GM19455 (cell line): ENCODE measurements at regions not wholly inside any gene's neighbourhood (a gene's known extent, or its start where the extent isn't known, plus 50 kb on each side); places are given as distances from the start of the nearest gene placed in this dataset.

ENCODE experiments used
- ATAC-seq: cut with Tn5 transposase; IDR thresholded peaks from one replicate; pipeline ENCODE4 v1.9.1; 2021; ENCODE audit not compliant: unreplicated experiment

- ATAC-seq, result no peak
Measured at GRCh38 chr2:180115269-180115668, 108.2 kb upstream of the CWC22 start.

- no peak for ATAC-seq
Measured at GRCh38 chr2:180111901-180112300, 104.8 kb upstream of the CWC22 start.

DNA sequence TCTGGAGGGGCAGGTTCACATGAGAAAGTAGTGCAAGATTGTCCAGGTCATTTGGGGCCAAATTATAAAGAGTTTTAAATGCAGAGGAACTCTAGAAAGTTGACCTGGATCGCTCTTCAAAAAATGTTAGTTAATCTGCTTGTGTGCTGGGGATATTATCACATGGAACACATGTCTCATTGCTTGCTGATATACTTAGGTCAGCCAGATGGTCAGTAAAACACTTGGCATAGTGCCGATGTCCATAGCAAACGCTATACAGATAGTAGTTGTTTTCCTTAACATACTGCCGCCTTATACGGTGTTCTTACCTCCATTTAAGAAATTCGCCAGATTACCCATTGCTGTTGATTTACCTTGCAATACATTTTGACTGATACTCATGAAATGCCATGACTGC, 103.4 kb upstream of the CWC22 start:
- no peak for ATAC-seq

- ATAC-seq, result no peak
Measured at GRCh38 chr2:180101846-180102245, 94.7 kb upstream of the CWC22 start.

DNA sequence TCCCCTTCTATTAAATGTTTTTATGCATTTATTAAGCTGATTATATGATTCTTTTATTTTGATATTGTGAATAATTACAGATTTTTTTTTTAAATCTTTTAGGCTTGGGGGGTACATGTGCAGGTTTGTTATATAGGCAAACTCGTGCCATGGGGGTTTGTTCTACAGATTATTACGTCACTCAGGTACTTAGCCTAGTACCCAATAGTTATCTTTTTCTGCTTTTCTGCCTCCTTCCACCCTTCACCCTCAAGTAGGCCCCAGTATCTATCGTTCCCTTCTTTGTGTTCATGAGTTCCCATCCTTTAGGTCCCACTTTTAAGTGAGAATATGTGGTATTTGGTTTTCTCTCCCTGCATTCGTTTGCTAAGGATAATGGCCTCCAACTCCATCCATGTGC, 92.2 kb upstream of the CWC22 start:
- ATAC-seq, result no peak

GRCh38 chr2:180085144-180085543, 78.0 kb upstream of the CWC22 start:
- no peak for ATAC-seq

DNA sequence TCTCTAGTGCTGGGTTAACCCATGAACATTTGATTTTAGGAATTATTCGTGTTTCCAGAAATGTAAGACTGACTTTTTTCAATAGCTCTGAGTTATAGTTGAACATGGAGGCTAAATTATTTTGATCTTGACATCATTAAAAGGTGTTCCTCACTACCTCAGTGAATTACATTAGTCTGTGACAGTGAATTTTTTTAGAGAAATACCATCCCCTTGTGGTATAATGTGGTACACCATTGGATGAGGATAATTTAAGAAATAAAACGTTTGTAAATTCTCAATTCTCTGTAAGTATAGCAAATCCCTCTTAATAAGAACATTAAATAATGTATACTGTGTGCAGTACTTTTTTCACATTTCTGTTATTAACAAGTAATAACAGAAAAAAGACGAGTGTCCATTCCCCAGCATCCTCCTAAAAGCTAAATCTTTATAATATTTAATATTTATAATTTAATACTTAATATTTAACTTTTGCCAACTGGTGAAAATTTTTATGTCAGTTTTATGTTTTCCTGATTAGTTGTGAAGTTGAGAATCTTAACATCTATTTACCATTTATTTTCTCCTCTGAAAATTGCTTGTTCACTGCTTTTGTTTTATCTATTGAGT, 70.3 kb upstream of the CWC22 start:
- ATAC-seq, result no peak

DNA sequence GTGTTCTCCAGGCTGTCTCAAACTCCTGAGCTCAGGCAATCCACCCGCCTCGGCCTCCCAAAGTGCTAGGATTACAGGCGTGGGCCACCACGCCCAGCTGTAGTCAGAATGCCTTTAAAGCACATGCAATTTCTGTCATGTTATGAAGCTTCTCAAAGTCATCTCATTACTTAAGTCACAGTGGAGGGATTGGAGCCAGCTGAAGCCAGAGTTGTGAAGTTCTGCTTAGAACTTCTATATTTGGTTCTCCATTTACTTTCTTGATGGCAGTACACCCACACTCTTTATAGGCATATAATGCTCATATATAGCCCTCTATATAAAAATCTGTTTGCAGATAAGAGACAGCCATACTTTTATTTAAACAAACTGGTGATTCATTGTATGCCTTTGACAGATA, 68.8 kb upstream of the CWC22 start:
- no peak for ATAC-seq

GRCh38 chr2:180071797-180072196, 64.7 kb upstream of the CWC22 start:
- no peak for ATAC-seq

GRCh38 chr2:180063494-180064092, 56.5 kb upstream of the CWC22 start:
- no peak for ATAC-seq

DNA sequence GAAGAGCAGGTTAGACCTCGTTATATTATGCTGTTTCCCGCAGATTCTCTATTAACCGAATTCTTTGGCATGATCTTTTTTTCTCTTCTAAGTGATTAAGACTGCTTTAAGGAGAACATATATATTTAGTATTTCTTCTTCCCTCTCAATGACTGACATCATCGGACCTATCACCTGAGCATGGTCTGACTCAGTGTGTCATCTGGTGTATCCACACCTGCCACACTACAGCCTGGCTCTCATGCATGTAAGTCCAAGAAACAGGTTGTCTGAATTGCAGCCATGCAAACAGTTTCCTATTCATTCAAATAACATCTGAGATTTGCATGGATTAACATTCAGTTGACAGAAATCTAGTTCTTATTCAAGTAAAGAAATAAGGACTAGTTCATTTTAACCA, 55.1 kb upstream of the CWC22 start:
- no peak for ATAC-seq

DNA sequence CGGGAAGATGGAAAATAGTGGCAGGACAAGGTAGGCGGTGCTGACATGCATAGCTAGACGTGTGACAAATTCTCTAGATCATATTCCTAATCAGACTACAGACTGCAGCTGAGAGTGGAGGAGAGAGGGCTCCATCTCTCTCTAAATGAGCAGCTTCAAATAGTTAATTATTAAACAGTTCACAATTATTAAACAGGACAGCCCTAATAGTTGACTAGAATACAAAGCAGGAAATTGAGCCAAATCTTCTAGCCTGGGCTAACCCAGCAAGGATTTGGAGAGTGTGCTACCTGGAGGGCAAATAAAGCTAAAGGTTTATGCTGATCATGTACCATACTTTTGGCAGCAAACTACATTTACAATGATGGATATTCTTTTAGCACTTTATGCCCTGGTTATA, 54.4 kb upstream of the CWC22 start:
- no peak for ATAC-seq

GRCh38 chr2:180061085-180061484, 54.0 kb upstream of the CWC22 start:
- ATAC-seq, result no peak

DNA sequence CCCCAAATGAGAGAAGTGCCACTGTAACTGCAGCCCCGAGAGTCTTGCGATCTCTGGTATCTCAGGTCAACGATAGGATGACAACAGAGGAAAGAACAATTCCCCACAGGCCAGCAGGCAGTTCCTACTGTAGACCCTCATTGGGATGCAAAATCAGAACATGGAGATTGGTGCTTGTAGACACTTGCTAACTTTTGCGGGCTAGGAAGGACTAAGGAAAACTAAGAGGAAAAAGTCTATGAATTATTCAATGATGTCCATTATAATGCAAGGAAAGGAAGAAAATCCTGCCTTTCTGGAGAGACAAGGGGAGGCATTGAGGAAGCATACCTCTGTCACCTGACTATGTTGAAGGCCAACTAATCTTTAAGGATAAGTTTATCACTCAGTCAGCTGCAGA, 51.9 kb upstream of the CWC22 start:
- ATAC-seq, result no peak

- ATAC-seq, result no peak
Measured at GRCh38 chr2:180057706-180058412, 50.8 kb upstream of the CWC22 start.
